Osteoblast (primary cell): ENCODE measurements at regions not wholly inside any gene's neighbourhood (a gene's known extent, or its start where the extent isn't known, plus 50 kb on each side); places are given as distances from the start of the nearest gene placed in this dataset.

ENCODE experiments used
- DNase-seq: peaks from one replicate; pipeline ENCODE4 v3.0.0; 2011; ENCODE audit warnings: low spot score, mixed read lengths; ENCODE audit not compliant: insufficient read length; ENCODE audit errors: missing footprints
- H2AFZ ChIP-seq: 2 replicates; pipeline ENCODE4 v1.6.0; 2011; ENCODE audit warnings: mild to moderate bottlenecking, low read length
- H3K27ac ChIP-seq: 2 replicates; pipeline ENCODE4 v1.5.1; 2011; ENCODE audit warnings: mild to moderate bottlenecking, low read depth, low read length, moderate library complexity
- H3K27me3 ChIP-seq: 2 replicates; pipeline ENCODE4 v1.6.0; 2012; ENCODE audit warnings: mild to moderate bottlenecking, control low read depth, inconsistent platforms, low read length, moderate library complexity; ENCODE audit not compliant: insufficient read depth
- H3K36me3 ChIP-seq: 2 replicates; pipeline ENCODE4 v1.5.1; 2011; ENCODE audit warnings: mild to moderate bottlenecking, low read length, control low read depth, moderate library complexity; ENCODE audit not compliant: insufficient read depth
- H3K4me1 ChIP-seq: 2 replicates; pipeline ENCODE4 v1.5.1; 2011; ENCODE audit warnings: mild to moderate bottlenecking, low read length, control low read depth, moderate library complexity; ENCODE audit not compliant: insufficient read depth
- H3K4me2 ChIP-seq: 2 replicates; pipeline ENCODE4 v1.6.0; 2011; ENCODE audit warnings: mild to moderate bottlenecking, low read length; ENCODE audit not compliant: insufficient read depth
- H3K4me3 ChIP-seq: fragments of 200-600 bp; sonication (generic); 3 replicates; pipeline ENCODE4 v1.5.1; 2012; ENCODE audit warnings: mild to moderate bottlenecking, low read length, inconsistent platforms; ENCODE audit not compliant: insufficient read depth
- H3K79me2 ChIP-seq: 2 replicates; pipeline ENCODE4 v1.6.0; 2012; ENCODE audit warnings: mild to moderate bottlenecking, low read length, control low read depth, inconsistent platforms; ENCODE audit not compliant: insufficient read depth
- H3K9me3 ChIP-seq: 2 replicates; pipeline ENCODE4 v1.5.1; 2011; ENCODE audit warnings: low read depth, low read length, control low read depth
- H4K20me1 ChIP-seq: 2 replicates; pipeline ENCODE4 v1.6.0; 2012; ENCODE audit warnings: mild to moderate bottlenecking, low read length, control low read depth; ENCODE audit not compliant: insufficient read depth
- CTCF ChIP-seq: IDR thresholded peaks from 2 replicates; pipeline ENCODE4 v1.5.1; 2011; ENCODE audit warnings: mild to moderate bottlenecking, low read depth, low read length, moderate library complexity; ENCODE audit errors: extremely low read depth

DNA sequence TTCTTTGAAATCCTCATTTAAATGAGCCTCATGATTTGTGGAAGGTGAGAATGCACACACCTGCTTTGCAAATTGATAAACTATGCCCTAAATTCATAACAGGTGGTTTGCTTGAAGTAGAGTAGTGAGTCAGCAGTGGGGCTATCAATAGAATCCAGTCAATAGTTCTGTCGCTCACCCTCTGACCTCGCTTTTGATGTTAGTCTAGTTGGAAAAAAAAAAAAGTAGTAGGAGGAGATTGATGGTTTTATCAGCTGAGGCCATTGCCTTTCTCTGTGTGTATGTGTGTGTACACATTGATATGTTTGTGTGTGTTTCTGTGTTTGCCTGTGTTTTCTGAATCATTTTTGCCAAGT, 267.3 kb downstream of the SNAPC1 start:
- Histone ChIP-seq H4K20me1 (no peaks in the 10 kb centered on the region), H2AFZ (no peak overlapping the region)
- DNase-seq = no peak

GRCh38 chr14:62030387-62030786, 268.2 kb downstream of the SNAPC1 start:
- H3K4me2 ChIP-seq = no peak overlapping the region
- H4K20me1 ChIP-seq = no peaks in the 10 kb centered on the region
- no peak overlapping the region for H3K27ac ChIP-seq
- no peak overlapping the region for H3K4me3 ChIP-seq
- no peak overlapping the region for H2AFZ ChIP-seq
- no peaks in the 10 kb centered on the region for H3K27me3 ChIP-seq
- TF ChIP-seq CTCF = no peak
- H3K4me1 ChIP-seq = no peaks in the 10 kb centered on the region
- H3K79me2 ChIP-seq = no peaks in the 10 kb centered on the region
- no peaks in the 10 kb centered on the region for H3K36me3 ChIP-seq
- no peaks in the 10 kb centered on the region for H3K9me3 ChIP-seq
- DNase-seq = no peak

More for the DNA sequence above, 267.3 kb downstream of the SNAPC1 start:
- Histone ChIP-seq H3K36me3 (no peaks in the 10 kb centered on the region), H3K4me2 (no peak overlapping the region), H3K79me2 (no peaks in the 10 kb centered on the region), H3K27ac (no peak overlapping the region), H3K4me3 (no peak overlapping the region), H3K27me3 (no peaks in the 10 kb centered on the region), H3K4me1 (no peaks in the 10 kb centered on the region), H3K9me3 (no peaks in the 10 kb centered on the region)
- TF ChIP-seq CTCF = no peak

DNA sequence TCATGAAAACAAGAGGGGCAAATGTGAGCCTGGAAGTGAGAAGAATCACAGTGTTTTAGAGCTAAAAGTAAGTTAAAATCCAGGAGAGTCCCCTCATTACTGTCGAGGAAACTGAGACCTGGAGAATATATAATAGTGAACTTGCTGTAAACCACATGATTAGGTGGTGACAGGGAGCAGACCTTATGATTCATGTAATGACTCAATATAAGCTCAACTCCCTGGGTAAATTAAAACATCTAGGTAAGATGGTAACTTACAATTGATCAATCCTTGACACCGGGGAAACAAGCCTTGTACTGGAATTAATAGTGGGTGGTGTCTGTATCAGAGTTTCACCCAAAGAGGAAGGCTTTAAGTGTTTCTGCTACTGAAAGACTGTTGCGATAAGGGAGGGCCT, 269.3 kb downstream of the SNAPC1 start:
- H3K4me2 ChIP-seq = no peak overlapping the region
- no peaks in the 10 kb centered on the region for H3K9me3 ChIP-seq
- H3K27ac ChIP-seq = no peak overlapping the region
- H3K4me1 ChIP-seq = no peaks in the 10 kb centered on the region
- H4K20me1 ChIP-seq = no peaks in the 10 kb centered on the region
- DNase-seq = no peak
- no peak overlapping the region for H2AFZ ChIP-seq
- TF ChIP-seq CTCF = no peak
- no peaks in the 10 kb centered on the region for H3K36me3 ChIP-seq
- no peaks in the 10 kb centered on the region for H3K79me2 ChIP-seq
- H3K27me3 ChIP-seq = no peaks in the 10 kb centered on the region
- no peak overlapping the region for H3K4me3 ChIP-seq

DNA sequence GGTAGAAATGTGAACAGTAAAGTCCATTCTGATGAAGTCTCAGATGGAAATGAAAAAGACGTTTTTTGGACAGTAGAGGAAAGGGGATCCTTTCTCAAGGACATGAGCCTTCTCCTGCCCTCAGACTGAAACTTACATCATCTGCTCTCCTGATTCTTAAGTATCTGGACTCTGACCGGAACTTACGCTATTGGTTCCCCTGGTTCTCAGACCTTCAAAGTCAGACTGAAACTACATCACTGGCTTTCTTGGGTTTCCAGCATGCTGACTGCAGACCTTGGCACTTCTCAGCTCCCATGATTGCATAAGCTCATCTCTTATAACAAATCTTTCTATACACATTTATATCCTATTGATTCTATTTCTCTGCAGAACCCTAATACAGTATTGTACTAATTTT, 291.0 kb downstream of the SNAPC1 start:
- Histone ChIP-seq H3K79me2 (no peaks in the 10 kb centered on the region), H3K27ac (no peak overlapping the region), H3K9me3 (no peaks in the 10 kb centered on the region), H4K20me1 (no peaks in the 10 kb centered on the region), H3K27me3 (no peaks in the 10 kb centered on the region), H3K4me1 (no peaks in the 10 kb centered on the region), H3K4me3 (no peak overlapping the region), H2AFZ (no peak overlapping the region), H3K4me2 (no peak overlapping the region), H3K36me3 (no peaks in the 10 kb centered on the region)
- DNase-seq = no peak
- no peak for TF ChIP-seq CTCF
